ENCODE measurements at regions not wholly inside any gene's neighbourhood (a gene's known extent, or its start where the extent isn't known, plus 50 kb on each side); places are given as distances from the start of the nearest gene placed in this dataset.

GRCh38 chr6:154651656-154652055 is 81.6 kb upstream of the SCAF8 start:
- Histone ChIP-seq H3K4me3 (ENCODE audit: low read depth, low read length) (no peak overlapping the region), H3K36me3 (ENCODE audit: control insufficient read depth, insufficient read depth, low read length) (no peaks in the 10 kb centered on the region), H3K27me3 (ENCODE audit: control insufficient read depth, insufficient read depth, low read length) (no peaks in the 10 kb centered on the region)
- TF ChIP-seq, protein P1, sequence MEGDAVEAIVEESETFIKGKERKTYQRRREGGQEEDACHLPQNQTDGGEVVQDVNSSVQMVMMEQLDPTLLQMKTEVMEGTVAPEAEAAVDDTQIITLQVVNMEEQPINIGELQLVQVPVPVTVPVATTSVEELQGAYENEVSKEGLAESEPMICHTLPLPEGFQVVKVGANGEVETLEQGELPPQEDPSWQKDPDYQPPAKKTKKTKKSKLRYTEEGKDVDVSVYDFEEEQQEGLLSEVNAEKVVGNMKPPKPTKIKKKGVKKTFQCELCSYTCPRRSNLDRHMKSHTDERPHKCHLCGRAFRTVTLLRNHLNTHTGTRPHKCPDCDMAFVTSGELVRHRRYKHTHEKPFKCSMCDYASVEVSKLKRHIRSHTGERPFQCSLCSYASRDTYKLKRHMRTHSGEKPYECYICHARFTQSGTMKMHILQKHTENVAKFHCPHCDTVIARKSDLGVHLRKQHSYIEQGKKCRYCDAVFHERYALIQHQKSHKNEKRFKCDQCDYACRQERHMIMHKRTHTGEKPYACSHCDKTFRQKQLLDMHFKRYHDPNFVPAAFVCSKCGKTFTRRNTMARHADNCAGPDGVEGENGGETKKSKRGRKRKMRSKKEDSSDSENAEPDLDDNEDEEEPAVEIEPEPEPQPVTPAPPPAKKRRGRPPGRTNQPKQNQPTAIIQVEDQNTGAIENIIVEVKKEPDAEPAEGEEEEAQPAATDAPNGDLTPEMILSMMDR (IDR thresholded peaks at IDR 0.05; ENCODE audit: insufficient read depth, low read length, severe bottlenecking), result no peak
- DNase-seq (ENCODE audit: low read depth) (peak; percentile 63), FAIRE-seq (no peak)

GRCh38 chr6:154653385-154653784 is 79.8 kb upstream of the SCAF8 start:
- FAIRE-seq (peak; percentile 64), DNase-seq (ENCODE audit: low read depth) (no peak)
- Histone ChIP-seq H3K27me3 (ENCODE audit: control insufficient read depth, insufficient read depth, low read length) (no peaks in the 10 kb centered on the region), H3K36me3 (ENCODE audit: control insufficient read depth, insufficient read depth, low read length) (no peaks in the 10 kb centered on the region), H3K4me3 (ENCODE audit: low read depth, low read length) (no peak overlapping the region)
- TF ChIP-seq, protein P1 (IDR thresholded peaks at IDR 0.05; ENCODE audit: insufficient read depth, low read length, severe bottlenecking), result no peak

DNA sequence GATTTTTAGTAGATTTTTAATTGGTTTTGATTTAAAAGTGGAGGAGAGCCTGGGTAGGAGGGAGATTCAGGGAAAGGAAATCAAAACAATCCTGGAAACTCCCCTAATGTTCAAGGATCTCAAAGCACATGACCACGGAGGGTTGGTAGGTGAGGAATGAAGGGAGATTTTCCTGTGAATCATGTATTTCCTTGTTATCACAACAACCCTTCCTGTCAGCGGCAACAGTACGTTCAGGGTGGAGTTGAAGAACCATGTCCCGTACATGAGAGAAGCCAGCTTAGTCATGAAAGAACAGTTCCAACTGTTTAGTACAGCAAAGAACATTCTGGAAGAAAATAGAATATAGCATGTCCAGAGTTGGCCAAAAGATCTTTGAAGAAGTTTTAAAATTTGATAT is 79.4 kb upstream of the SCAF8 start:
- Histone ChIP-seq H3K36me3 (ENCODE audit: control insufficient read depth, insufficient read depth, low read length) (no peaks in the 10 kb centered on the region), H3K4me3 (ENCODE audit: low read depth, low read length) (no peak overlapping the region), H3K27me3 (ENCODE audit: control insufficient read depth, insufficient read depth, low read length) (no peaks in the 10 kb centered on the region)
- FAIRE-seq, result peak; percentile 23
- DNase-seq (ENCODE audit: low read depth), result peak; percentile 97
- TF ChIP-seq, protein P1 (IDR thresholded peaks at IDR 0.05; ENCODE audit: insufficient read depth, low read length, severe bottlenecking), result no peak

DNA sequence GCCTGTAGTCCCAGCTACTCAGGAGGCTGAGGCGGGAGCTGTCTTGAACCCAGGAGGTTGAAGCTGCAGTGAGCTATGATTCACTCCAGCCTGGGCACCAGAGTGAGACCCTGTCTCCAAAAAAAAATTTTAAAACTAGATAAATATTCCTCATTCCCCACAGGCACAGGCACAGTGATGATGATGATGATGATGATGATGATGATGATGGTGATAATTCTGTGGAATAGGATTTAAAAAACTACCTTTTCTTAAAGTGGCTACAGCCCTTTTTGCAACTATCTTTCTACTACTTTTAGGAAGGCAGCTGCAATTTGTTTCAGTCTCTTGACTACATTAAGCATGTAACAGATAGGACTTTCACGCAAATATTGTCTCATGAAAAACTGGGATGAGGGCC is 76.6 kb upstream of the SCAF8 start:
- no peaks in the 10 kb centered on the region for H3K27me3 ChIP-seq (ENCODE audit: control insufficient read depth, insufficient read depth, low read length)
- FAIRE-seq (no peak), DNase-seq (ENCODE audit: low read depth) (no peak)
- no peak overlapping the region for H3K4me3 ChIP-seq (ENCODE audit: low read depth, low read length)
- TF ChIP-seq, protein P1 (IDR thresholded peaks at IDR 0.05; ENCODE audit: insufficient read depth, low read length, severe bottlenecking), result no peak
- H3K36me3 ChIP-seq (ENCODE audit: control insufficient read depth, insufficient read depth, low read length), result no peaks in the 10 kb centered on the region

GRCh38 chr6:154661768-154662167 is 71.4 kb upstream of the SCAF8 start:
- DNase-seq (ENCODE audit: low read depth) (no peak), FAIRE-seq (no peak)
- TF ChIP-seq, protein P1 (IDR thresholded peaks at IDR 0.05; ENCODE audit: insufficient read depth, low read length, severe bottlenecking), result no peak
- H3K27me3 ChIP-seq (ENCODE audit: control insufficient read depth, insufficient read depth, low read length), result no peaks in the 10 kb centered on the region
- no peak overlapping the region for H3K4me3 ChIP-seq (ENCODE audit: low read depth, low read length)
- H3K36me3 ChIP-seq (ENCODE audit: control insufficient read depth, insufficient read depth, low read length), result no peaks in the 10 kb centered on the region

- H3K27me3 ChIP-seq (ENCODE audit: control insufficient read depth, insufficient read depth, low read length), result no peaks in the 10 kb centered on the region
- DNase-seq (ENCODE audit: low read depth) (no peak), FAIRE-seq (no peak)
- no peaks in the 10 kb centered on the region for H3K36me3 ChIP-seq (ENCODE audit: control insufficient read depth, insufficient read depth, low read length)
- TF ChIP-seq, protein P1 (IDR thresholded peaks at IDR 0.05; ENCODE audit: insufficient read depth, low read length, severe bottlenecking), result no peak
- H3K4me3 ChIP-seq (ENCODE audit: low read depth, low read length), result no peak overlapping the region
Measured at GRCh38 chr6:154664287-154664686, 68.9 kb upstream of the SCAF8 start.

All from bronchial epithelial cell (primary cell).